Thoracic aorta (tissue), 2 donors: ENCODE measurements at regions not wholly inside any gene's neighbourhood (a gene's known extent, or its start where the extent isn't known, plus 50 kb on each side); places are given as distances from the start of the nearest gene placed in this dataset.

ENCODE experiments used
- ATAC-seq: fragments of 150-250 bp; one replicate; pipeline ENCODE4 v1.8.0; 2017; ENCODE audit warnings: low read depth; ENCODE audit not compliant: insufficient number of reproducible peaks, low FRiP score
- DNase-seq: peaks from one replicate; pipeline ENCODE4 v3.0.0-alpha.2; 2020; ENCODE audit warnings: low spot score
- H3K27ac ChIP-seq, 2 donors: fragments of 200-600 bp; sonication (generic); 1 replicate in 1 of 2; 2 replicates in 1 of 2; pipeline ENCODE4 v1.5.1; 2016; ENCODE audit warnings: mild to moderate bottlenecking in 2 of 2, moderate library complexity in 2 of 2
- H3K27me3 ChIP-seq: fragments of 200-600 bp; sonication (generic); replicated peaks from 2 replicates; pipeline ENCODE4 v1.6.0; 2016; ENCODE audit warnings: mild to moderate bottlenecking; ENCODE audit not compliant: insufficient read depth
- H3K36me3 ChIP-seq: fragments of 200-600 bp; sonication (generic); one replicate; pipeline ENCODE4 v1.5.1; 2016
- H3K4me1 ChIP-seq, 2 donors: fragments of 200-600 bp; sonication (generic); 1 replicate in 1 of 2; 2 replicates in 1 of 2; pipeline versions ENCODE4 v1.5.1 to v1.6.0; 2016; ENCODE audit warnings: low read depth in 2 of 2, mild to moderate bottlenecking in 1 of 2; ENCODE audit not compliant: control insufficient read depth in 1 of 2
- H3K4me3 ChIP-seq: fragments of 200-600 bp; sonication (generic); 2 replicates; pipeline ENCODE4 v1.5.1; 2016; ENCODE audit warnings: mild to moderate bottlenecking
- H3K9me3 ChIP-seq: fragments of 200-600 bp; sonication (generic); 2 replicates; pipeline ENCODE4 v1.5.1; 2016
- TF ChIP-seq, protein P1 (sequence below): fragments of 200-600 bp; sonication (generic); IDR thresholded peaks from one replicate; pipeline ENCODE4 v1.5.1; 2019; ENCODE audit warnings: antibody characterized with exemption

DNA sequence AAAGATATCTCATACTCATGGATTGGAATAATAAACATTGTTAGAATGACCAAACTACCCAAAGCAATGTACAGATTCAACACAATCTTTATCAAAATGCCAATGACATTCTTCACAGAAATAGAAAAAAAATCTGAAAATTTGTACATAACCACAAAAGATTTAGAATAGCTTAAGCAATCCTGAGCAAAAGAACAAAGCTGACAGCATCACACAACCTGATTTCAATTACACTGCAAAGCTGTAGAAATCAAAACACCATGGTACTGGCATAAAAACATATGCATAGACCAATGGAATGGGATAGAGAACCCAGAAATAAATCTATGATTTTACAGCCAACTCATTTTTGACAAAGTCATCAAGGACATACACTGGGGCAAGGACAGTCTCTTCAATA is 130.0 kb upstream of the TMEM72 start:
- Histone ChIP-seq H3K36me3 (no peaks in the 10 kb centered on the region), H3K27me3 (no peaks in the 10 kb centered on the region), H3K4me3 (no peak overlapping the region), H3K9me3 (no peaks in the 10 kb centered on the region), H3K27ac (no peak overlapping the region), H3K4me1 (peaks cover 0 to 3% of the 10 kb centered on the region in 2 donors)
- DNase-seq, result no peak
- TF ChIP-seq, protein P1, sequence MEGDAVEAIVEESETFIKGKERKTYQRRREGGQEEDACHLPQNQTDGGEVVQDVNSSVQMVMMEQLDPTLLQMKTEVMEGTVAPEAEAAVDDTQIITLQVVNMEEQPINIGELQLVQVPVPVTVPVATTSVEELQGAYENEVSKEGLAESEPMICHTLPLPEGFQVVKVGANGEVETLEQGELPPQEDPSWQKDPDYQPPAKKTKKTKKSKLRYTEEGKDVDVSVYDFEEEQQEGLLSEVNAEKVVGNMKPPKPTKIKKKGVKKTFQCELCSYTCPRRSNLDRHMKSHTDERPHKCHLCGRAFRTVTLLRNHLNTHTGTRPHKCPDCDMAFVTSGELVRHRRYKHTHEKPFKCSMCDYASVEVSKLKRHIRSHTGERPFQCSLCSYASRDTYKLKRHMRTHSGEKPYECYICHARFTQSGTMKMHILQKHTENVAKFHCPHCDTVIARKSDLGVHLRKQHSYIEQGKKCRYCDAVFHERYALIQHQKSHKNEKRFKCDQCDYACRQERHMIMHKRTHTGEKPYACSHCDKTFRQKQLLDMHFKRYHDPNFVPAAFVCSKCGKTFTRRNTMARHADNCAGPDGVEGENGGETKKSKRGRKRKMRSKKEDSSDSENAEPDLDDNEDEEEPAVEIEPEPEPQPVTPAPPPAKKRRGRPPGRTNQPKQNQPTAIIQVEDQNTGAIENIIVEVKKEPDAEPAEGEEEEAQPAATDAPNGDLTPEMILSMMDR, result no peak
- no peak for ATAC-seq

DNA sequence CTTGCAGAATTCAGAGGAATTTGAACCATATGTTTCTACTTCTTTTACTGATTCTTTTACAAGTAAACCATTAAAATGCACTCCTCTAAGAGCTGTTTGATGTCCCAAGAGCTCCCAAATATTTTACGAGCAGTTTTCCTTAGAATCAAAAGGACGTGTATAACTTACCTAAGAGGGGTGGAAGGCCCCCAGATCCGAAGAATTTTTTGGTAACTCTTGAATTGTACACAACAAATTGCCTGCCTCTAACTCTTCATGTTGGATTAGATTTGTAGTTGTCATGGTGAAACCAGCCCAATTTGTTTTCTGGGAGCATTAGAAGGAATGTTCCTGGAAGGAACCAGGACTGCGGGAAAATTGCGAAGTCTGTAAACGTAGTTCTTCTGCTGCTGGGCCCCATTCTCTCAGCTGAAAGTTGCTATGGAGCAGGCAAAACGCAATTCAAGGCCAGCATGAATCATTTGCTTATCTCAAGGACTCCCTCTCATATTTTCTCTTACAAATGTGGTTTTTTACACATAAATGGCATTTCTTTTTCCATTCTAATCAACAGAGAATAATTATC is 124.8 kb upstream of the TMEM72 start:
- Histone ChIP-seq H3K27me3 (no peaks in the 10 kb centered on the region), H3K4me3 (no peak overlapping the region), H3K4me1 (no peaks in the 10 kb centered on the region), H3K27ac (no peak overlapping the region), H3K36me3 (no peaks in the 10 kb centered on the region), H3K9me3 (no peaks in the 10 kb centered on the region)
- TF ChIP-seq, protein P1, result no peak
- DNase-seq (no peak), ATAC-seq (no peak)

DNA sequence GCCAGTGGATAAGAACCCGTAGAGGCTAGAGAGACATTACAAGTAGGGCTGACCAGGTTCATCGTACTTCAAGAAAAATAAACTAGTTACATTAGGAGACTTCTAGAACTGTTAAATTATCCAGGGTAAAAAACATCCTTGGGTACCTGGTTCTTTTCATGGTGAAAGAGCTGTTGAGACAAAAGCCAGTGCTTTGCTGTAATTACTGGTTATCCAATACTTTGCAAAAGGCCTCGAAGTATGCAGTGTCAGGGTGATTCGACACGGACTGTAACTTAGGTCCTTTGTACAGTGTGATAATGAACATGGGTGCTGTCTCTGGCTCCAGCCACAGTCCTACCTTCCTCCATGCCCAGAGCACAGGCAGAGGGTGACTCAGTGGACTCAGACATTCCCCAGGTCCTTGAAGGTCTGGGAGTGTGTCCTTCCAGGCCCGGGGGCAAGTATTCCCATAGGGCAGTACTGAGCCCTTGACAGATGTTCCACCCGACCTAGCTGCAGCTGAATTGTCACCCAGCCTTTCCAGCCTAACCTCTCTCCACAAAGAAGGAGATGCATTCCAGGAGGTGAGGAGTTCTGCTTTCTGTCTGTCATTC is 123.6 kb upstream of the TMEM72 start:
- peaks cover 3 to 8% of the 10 kb centered on the region in 2 donors for H3K4me1 ChIP-seq
- H3K27me3 ChIP-seq, result no peaks in the 10 kb centered on the region
- TF ChIP-seq, protein P1, result no peak
- H3K27ac ChIP-seq, result no peak overlapping the region
- H3K36me3 ChIP-seq, result no peaks in the 10 kb centered on the region
- ATAC-seq, result no peak
- H3K4me3 ChIP-seq, result no peak overlapping the region
- no peaks in the 10 kb centered on the region for H3K9me3 ChIP-seq
- DNase-seq, result no peak

DNA sequence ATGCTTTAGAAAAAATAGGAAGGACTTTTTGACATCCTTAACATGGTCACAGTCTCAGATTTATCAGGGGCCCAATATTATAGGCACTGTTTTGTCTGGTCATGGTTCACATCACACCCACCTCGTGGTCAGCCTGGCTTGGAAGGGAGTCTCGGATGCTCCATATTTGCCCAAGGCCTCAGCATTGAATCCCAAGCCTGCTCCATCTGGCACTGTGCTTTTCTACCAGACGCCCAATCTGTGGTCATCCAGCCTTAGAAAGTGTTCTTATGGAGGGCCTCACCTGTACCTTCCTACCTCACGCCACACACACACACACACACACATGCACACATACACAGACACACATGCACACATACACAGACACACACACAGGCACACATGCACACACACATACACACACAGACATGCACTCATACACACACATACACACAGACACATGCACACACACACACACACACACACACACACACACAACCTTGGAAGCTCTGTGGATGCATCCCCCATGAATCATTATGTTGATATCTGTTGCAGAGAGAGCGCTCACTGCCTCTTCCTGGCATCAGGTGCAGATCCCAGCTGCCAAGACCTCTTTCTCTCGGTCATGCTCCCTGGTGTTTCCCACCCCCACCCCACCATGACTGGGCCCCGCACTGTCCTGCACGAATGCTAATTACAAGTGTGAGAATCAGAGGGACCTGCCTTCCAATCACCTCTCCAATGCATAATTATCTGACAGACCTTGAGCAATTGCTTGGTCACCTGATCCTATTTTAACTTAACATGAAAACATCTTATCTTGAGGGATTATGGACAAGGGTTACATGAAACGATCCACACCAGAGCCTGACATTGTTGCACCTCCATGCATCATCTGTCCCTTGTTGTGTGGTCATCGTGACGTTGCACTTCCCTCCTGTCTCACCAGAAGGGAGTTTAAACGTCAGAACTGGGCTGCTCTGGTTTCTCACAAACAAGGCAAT is 122.7 kb upstream of the TMEM72 start:
- Histone ChIP-seq H3K4me3 (no peak overlapping the region), H3K4me1 (peaks cover 3 to 8% of the 10 kb centered on the region in 2 donors), H3K27me3 (no peaks in the 10 kb centered on the region), H3K36me3 (no peaks in the 10 kb centered on the region), H3K27ac (no peak overlapping the region), H3K9me3 (no peaks in the 10 kb centered on the region)
- ATAC-seq (no peak), DNase-seq (no peak)
- TF ChIP-seq, protein P1, result no peak

DNA sequence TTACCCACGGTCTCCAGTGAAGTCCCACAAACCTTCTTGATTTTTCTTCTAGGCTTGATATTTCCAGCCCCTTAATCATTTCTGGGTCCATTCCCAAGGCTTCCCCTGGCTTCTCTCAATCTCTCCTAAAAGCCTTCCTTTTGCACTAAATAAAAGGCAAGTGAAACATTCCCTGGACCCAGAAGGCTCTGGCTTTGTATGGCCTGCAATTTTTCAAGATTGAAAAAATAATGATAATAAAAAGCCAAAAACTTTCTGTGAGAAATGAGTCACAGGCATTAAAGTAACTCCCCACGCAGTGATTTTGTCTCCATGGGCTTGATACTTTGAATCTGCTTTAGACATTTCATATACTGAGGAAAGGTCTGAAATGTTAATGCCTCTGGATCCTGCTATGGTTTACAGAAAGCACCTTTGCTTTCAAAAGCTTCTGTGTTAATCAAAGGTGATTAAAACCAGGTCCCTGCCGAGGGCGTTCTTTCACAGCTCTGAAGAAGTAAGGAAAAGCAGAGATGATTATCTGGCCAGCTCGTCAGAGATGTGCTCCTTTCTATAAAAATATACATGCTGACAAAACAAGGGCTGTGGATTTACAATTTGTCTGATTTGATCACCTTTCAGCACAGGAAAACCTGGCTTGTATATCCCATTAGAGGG is 118.9 kb upstream of the TMEM72 start:
- H3K4me1 ChIP-seq, result peaks cover 3 to 8% of the 10 kb centered on the region in 2 donors
- H3K4me3 ChIP-seq, result no peak overlapping the region
- DNase-seq (no peak), ATAC-seq (no peak)
- no peaks in the 10 kb centered on the region for H3K9me3 ChIP-seq
- H3K27me3 ChIP-seq, result no peaks in the 10 kb centered on the region
- no peak overlapping the region for H3K27ac ChIP-seq
- TF ChIP-seq, protein P1, result no peak
- no peaks in the 10 kb centered on the region for H3K36me3 ChIP-seq
